Suprapubic skin (tissue), 4 donors: ENCODE measurements at regions not wholly inside any gene's neighbourhood (a gene's known extent, or its start where the extent isn't known, plus 50 kb on each side); places are given as distances from the start of the nearest gene placed in this dataset.

ENCODE experiments used
- DNase-seq, 2 donors: peaks; one replicate each; pipeline ENCODE4 v3.0.0-alpha.2; 2019; ENCODE audit warnings: low spot score in 2 of 2
- H3K27ac ChIP-seq: fragments of 200-600 bp; sonication (generic); one replicate; pipeline ENCODE4 v1.5.1; 2019
- H3K27me3 ChIP-seq: fragments of 200-600 bp; sonication (generic); one replicate; pipeline ENCODE4 v1.5.1; 2019
- H3K36me3 ChIP-seq: fragments of 200-600 bp; sonication (generic); one replicate; pipeline ENCODE4 v1.5.1; 2019
- H3K4me1 ChIP-seq: fragments of 200-600 bp; sonication (generic); one replicate; pipeline ENCODE4 v1.5.1; 2019
- H3K4me3 ChIP-seq: fragments of 200-600 bp; sonication (generic); one replicate; pipeline ENCODE4 v1.5.1; 2019; ENCODE audit warnings: mild to moderate bottlenecking
- H3K9me3 ChIP-seq: fragments of 200-600 bp; sonication (generic); one replicate; pipeline ENCODE4 v1.5.1; 2019
- EP300 ChIP-seq: sonication (generic); formaldehyde crosslinking; IDR thresholded peaks from one replicate; pipeline ENCODE4 v1.6.1; 2017; ENCODE audit warnings: antibody characterized with exemption
- POLR2A ChIP-seq, 2 donors: fragments of 450-650 bp; IDR thresholded peaks; one replicate each; pipeline ENCODE4 v1.6.1; 2017; ENCODE audit warnings: antibody characterized with exemption in 2 of 2, mild to moderate bottlenecking in 2 of 2, moderate library complexity in 2 of 2
- POLR2AphosphoS5 ChIP-seq, 3 donors: sonication (generic); formaldehyde crosslinking; IDR thresholded peaks; one replicate each; pipeline ENCODE4 v1.6.1; 2017; ENCODE audit warnings: antibody characterized with exemption in 3 of 3
- WGBS: methylation state at CpG from one replicate; pipeline ENCODE4 v1.1.5; 2018; 5-methylcytosine and 5-hydroxymethylcytosine counted together
- TF ChIP-seq, protein P1 (sequence below), 2 donors: fragments of 200-600 bp in 1 of 2; fragments of 450-650 bp in 1 of 2; sonication (generic) in 1 of 2; IDR thresholded peaks; one replicate each; pipeline ENCODE4 v1.5.1; 2016 to 2019; ENCODE audit warnings: antibody characterized with exemption in 2 of 2, mild to moderate bottlenecking in 1 of 2, moderate library complexity in 1 of 2

DNA sequence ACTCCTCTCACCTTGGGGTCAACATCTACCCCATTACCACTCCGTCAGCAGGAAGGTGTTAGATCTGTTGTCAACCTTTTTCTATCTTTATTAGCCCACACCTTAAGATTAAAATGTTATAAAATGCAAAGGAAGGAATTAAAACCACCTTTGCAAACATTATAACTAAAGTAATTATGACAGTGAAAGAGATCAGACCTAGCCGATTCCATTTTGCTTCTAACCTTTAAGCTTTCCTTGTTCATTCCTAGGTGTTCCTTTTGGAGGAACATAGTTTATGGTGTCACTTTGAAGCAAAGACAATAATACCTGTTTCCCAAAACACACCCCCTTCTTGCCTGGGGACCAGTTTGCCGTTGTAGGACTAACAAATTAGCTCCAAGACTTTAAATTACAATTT, 1223.0 kb upstream of the ADGRB3 start:
- H3K27me3 ChIP-seq, result no peaks in the 10 kb centered on the region
- H3K4me3 ChIP-seq, result no peak overlapping the region
- DNase-seq, result no peak
- no peak overlapping the region for H3K27ac ChIP-seq
- H3K9me3 ChIP-seq, result no peaks in the 10 kb centered on the region
- H3K4me1 ChIP-seq, result no peaks in the 10 kb centered on the region
- no peaks in the 10 kb centered on the region for H3K36me3 ChIP-seq
- TF ChIP-seq, protein P1, sequence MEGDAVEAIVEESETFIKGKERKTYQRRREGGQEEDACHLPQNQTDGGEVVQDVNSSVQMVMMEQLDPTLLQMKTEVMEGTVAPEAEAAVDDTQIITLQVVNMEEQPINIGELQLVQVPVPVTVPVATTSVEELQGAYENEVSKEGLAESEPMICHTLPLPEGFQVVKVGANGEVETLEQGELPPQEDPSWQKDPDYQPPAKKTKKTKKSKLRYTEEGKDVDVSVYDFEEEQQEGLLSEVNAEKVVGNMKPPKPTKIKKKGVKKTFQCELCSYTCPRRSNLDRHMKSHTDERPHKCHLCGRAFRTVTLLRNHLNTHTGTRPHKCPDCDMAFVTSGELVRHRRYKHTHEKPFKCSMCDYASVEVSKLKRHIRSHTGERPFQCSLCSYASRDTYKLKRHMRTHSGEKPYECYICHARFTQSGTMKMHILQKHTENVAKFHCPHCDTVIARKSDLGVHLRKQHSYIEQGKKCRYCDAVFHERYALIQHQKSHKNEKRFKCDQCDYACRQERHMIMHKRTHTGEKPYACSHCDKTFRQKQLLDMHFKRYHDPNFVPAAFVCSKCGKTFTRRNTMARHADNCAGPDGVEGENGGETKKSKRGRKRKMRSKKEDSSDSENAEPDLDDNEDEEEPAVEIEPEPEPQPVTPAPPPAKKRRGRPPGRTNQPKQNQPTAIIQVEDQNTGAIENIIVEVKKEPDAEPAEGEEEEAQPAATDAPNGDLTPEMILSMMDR (IDR thresholded peaks at IDR 0.05), result no peak
- no peak for TF ChIP-seq POLR2A (IDR thresholded peaks at IDR 0.05)
- TF ChIP-seq POLR2AphosphoS5 (IDR thresholded peaks at IDR 0.05), result no peak
- TF ChIP-seq EP300, result no peak
- WGBS, result 72% methylated on average over 3 of the region's 3 CpGs

DNA sequence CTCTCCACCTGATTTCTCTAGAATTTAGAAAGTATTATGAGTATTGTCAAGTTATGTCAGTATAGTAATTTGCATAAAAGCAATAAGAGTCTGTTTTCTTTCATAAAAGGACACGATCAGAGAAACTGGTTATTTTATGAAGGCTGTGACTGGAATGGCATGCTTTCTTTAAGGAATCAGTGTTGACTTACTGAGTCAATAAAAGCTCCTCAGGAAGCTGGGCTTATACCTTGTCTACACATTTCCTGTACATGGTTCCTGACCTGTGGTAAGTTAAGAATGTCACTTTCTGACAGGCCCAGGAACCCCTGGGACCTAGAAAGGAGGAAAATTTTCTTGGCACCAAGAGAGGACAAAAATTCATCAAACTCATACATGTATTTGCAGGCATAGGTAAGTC, 1224.0 kb upstream of the ADGRB3 start:
- no peak overlapping the region for H3K27ac ChIP-seq
- no peaks in the 10 kb centered on the region for H3K27me3 ChIP-seq
- H3K36me3 ChIP-seq, result no peaks in the 10 kb centered on the region
- no peaks in the 10 kb centered on the region for H3K9me3 ChIP-seq
- H3K4me3 ChIP-seq, result no peak overlapping the region
- WGBS, result 39% methylated on average over 1 of the region's 1 CpG
- no peak for DNase-seq
- TF ChIP-seq POLR2AphosphoS5 (IDR thresholded peaks at IDR 0.05), result no peak
- TF ChIP-seq, protein P1 (IDR thresholded peaks at IDR 0.05), result no peak
- TF ChIP-seq EP300, result no peak
- no peak for TF ChIP-seq POLR2A (IDR thresholded peaks at IDR 0.05)
- no peaks in the 10 kb centered on the region for H3K4me1 ChIP-seq

DNA sequence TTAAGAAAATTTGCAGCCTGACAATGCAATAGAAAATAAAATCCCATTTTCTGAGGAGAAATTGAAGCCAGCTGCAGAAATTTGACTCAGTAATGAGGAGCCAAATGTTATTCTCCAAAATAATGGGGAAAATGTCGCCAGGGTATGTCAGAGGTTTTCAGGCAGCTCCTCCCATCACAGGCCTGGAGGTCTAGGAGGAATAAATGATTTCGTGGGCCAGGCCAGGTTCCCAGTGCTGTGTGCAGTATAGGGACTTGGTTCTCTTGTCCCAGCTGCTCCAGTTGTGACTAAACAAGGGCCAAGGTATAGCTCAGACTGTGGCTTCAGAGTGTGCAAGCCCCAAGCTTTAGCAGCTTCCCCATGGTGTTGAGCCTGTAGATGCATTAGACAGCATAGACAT, 1240.8 kb upstream of the ADGRB3 start:
- no peak for TF ChIP-seq POLR2AphosphoS5 (IDR thresholded peaks at IDR 0.05)
- TF ChIP-seq, protein P1 (IDR thresholded peaks at IDR 0.05), result no peak
- TF ChIP-seq EP300, result no peak
- TF ChIP-seq POLR2A (IDR thresholded peaks at IDR 0.05), result no peak
- Histone ChIP-seq H3K4me3 (no peak overlapping the region), H3K9me3 (peaks cover 5% of the 10 kb centered on the region), H3K4me1 (no peaks in the 10 kb centered on the region), H3K27me3 (no peaks in the 10 kb centered on the region), H3K27ac (no peak overlapping the region), H3K36me3 (no peaks in the 10 kb centered on the region)
- no peak for DNase-seq
- WGBS, result 59% methylated on average over 2 of the region's 2 CpGs

DNA sequence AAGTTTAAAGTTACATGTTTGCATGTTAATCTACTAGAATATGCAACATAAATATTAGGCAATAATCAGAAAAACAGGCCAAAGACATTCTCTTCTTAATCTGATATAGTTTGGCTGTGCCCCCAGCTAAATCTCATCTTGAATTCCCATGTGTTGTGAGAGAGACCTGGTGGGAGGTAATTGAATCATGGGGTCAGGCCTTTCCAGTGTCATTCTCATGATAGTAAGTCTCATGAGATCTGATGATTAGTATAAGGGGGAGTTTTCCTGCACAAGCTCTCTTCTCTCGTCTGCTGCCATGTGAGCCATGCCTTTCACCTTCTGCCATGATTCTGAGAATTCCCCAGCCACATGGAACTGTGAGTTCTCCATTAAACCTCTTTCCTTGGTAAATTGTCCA, 1241.7 kb upstream of the ADGRB3 start:
- no peak for DNase-seq
- H3K27ac ChIP-seq, result no peak overlapping the region
- no peaks in the 10 kb centered on the region for H3K4me1 ChIP-seq
- H3K27me3 ChIP-seq, result no peaks in the 10 kb centered on the region
- no peaks in the 10 kb centered on the region for H3K36me3 ChIP-seq
- WGBS, result 81% methylated on average over 1 of the region's 1 CpG
- H3K4me3 ChIP-seq, result no peak overlapping the region
- TF ChIP-seq EP300 (no peak), POLR2AphosphoS5 (IDR thresholded peaks at IDR 0.05) (no peak), POLR2A (IDR thresholded peaks at IDR 0.05) (no peak)
- TF ChIP-seq, protein P1 (IDR thresholded peaks at IDR 0.05), result no peak
- peaks cover 5% of the 10 kb centered on the region for H3K9me3 ChIP-seq

DNA sequence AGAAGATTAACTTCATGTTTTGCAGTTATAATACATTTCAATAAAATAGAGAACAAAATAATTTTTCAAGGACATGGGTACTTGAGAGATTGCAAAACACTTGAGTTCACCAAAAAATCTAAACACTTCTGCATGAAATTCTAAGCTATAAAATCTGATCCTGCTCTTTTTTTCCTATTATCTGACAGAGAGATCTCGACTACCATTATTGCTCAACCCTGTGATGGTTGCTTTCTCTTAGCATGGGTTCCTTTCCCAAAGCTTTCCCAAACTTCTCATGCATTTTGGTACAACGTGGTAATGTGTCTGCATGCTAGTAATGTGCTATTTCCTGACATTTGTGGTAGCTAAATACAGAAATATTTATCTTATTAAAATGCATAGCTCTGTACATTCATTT, 1243.1 kb upstream of the ADGRB3 start:
- WGBS, result 53% methylated on average over 2 of the region's 2 CpGs
- no peaks in the 10 kb centered on the region for H3K36me3 ChIP-seq
- no peak overlapping the region for H3K27ac ChIP-seq
- H3K27me3 ChIP-seq, result no peaks in the 10 kb centered on the region
- H3K9me3 ChIP-seq, result peaks cover 5% of the 10 kb centered on the region
- no peak overlapping the region for H3K4me3 ChIP-seq
- no peaks in the 10 kb centered on the region for H3K4me1 ChIP-seq
- DNase-seq, result no peak
- no peak for TF ChIP-seq POLR2A (IDR thresholded peaks at IDR 0.05)

DNA sequence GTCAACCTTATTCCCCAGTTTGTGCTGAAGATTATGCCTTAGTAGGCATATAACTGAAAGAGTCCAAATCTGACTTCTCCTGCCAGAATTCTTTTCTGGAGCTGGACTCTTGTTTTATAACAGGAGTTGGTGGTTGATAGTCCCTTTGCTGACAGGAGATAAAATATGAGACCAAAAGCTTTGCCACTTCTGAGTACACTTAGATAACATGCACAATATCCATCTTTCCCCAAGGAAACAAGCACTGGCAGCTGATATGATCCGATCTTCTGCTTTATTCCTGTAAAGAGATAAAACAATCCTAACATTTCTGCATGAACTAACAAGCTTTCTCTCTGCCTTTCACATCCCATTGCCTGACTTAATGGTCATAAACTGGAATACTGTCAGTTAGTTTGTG, 1265.4 kb upstream of the ADGRB3 start:
- Histone ChIP-seq H3K36me3 (no peaks in the 10 kb centered on the region), H3K27ac (no peak overlapping the region), H3K4me3 (no peak overlapping the region), H3K9me3 (no peaks in the 10 kb centered on the region), H3K4me1 (no peaks in the 10 kb centered on the region), H3K27me3 (no peaks in the 10 kb centered on the region)
- no peak for DNase-seq
- 31% methylated on average over 1 of the region's 1 CpG for WGBS
- TF ChIP-seq, protein P1 (IDR thresholded peaks at IDR 0.05), result no peak
- TF ChIP-seq POLR2A (IDR thresholded peaks at IDR 0.05) (no peak), EP300 (no peak), POLR2AphosphoS5 (IDR thresholded peaks at IDR 0.05) (no peak)
